ENCODE measurements at regions not wholly inside any gene's neighbourhood (a gene's known extent, or its start where the extent isn't known, plus 50 kb on each side); places are given as distances from the start of the nearest gene placed in this dataset.
"Not testable (repeated sequence)": the region's sequence is repeated elsewhere in the genome, so short reads cannot be mapped to it uniquely, and the experiment has no call there.

DNA sequence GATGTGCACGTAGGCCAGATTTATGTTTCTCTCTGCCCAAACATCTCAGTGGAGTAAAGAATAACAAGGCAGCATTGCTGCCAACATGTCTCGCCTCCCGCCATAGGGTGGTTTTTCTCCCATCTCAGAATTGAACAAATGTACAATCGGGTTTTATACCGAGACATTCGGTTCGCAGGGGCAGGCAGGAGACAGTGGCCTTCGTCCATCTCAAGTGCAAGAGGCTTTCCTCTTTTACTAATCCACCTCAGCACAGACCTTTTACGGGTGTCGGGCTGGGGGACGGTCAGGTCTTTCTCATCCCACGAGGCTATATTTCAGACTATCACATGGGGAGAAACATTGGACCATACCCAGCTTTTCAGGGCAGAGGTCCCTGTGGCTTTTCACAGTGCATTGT lies 118.9 kb upstream of the LARP1 start:
- not testable (repeated sequence) for TF ChIP-seq POLR2AphosphoS5 (IDR thresholded peaks at IDR 0.05; ENCODE audit: borderline replicate concordance, low read depth, low read length); EZH2 (IDR thresholded peaks at IDR 0.05)
